Suprapubic skin (tissue), 4 donors: ENCODE measurements at regions not wholly inside any gene's neighbourhood (a gene's known extent, or its start where the extent isn't known, plus 50 kb on each side); places are given as distances from the start of the nearest gene placed in this dataset.
"Not testable (repeated sequence)": the region's sequence is repeated elsewhere in the genome, so short reads cannot be mapped to it uniquely, and the experiment has no call there.

Experiments
- EP300 ChIP-seq: sonication (generic); formaldehyde crosslinking; IDR thresholded peaks from one replicate; pipeline ENCODE4 v1.6.1; 2017; ENCODE audit warnings: antibody characterized with exemption
- POLR2A ChIP-seq, 2 donors: fragments of 450-650 bp; IDR thresholded peaks; one replicate each; pipeline ENCODE4 v1.6.1; 2017; ENCODE audit warnings: antibody characterized with exemption in 2 of 2, mild to moderate bottlenecking in 2 of 2, moderate library complexity in 2 of 2
- POLR2AphosphoS5 ChIP-seq, 3 donors: sonication (generic); formaldehyde crosslinking; IDR thresholded peaks; one replicate each; pipeline ENCODE4 v1.6.1; 2017; ENCODE audit warnings: antibody characterized with exemption in 3 of 3
- TF ChIP-seq, protein P1 (sequence below), 2 donors: fragments of 200-600 bp in 1 of 2; fragments of 450-650 bp in 1 of 2; sonication (generic) in 1 of 2; IDR thresholded peaks; one replicate each; pipeline ENCODE4 v1.5.1; 2016 to 2019; ENCODE audit warnings: antibody characterized with exemption in 2 of 2, mild to moderate bottlenecking in 1 of 2, moderate library complexity in 1 of 2

DNA sequence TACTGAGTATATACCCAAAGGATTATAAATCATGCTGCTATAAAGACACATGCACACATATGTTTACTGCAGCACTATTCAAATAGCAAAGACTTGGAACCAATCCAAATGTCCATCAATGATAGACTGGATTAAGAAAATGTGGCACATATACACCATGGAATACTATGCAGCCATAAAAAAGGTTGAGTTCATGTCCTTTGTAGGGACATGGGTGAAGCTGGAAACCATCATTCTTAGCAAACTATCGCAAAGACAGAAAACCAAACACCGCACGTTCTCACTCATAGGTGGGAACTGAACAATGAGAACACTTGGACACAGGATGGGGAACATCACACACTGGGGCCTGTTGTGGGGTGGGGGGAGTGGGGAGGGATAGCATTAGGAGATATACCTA lies 378.3 kb upstream of the PIK3R1 start:
- TF ChIP-seq, protein P1, sequence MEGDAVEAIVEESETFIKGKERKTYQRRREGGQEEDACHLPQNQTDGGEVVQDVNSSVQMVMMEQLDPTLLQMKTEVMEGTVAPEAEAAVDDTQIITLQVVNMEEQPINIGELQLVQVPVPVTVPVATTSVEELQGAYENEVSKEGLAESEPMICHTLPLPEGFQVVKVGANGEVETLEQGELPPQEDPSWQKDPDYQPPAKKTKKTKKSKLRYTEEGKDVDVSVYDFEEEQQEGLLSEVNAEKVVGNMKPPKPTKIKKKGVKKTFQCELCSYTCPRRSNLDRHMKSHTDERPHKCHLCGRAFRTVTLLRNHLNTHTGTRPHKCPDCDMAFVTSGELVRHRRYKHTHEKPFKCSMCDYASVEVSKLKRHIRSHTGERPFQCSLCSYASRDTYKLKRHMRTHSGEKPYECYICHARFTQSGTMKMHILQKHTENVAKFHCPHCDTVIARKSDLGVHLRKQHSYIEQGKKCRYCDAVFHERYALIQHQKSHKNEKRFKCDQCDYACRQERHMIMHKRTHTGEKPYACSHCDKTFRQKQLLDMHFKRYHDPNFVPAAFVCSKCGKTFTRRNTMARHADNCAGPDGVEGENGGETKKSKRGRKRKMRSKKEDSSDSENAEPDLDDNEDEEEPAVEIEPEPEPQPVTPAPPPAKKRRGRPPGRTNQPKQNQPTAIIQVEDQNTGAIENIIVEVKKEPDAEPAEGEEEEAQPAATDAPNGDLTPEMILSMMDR (IDR thresholded peaks at IDR 0.05), result not testable (repeated sequence)
- not testable (repeated sequence) for TF ChIP-seq POLR2AphosphoS5 (IDR thresholded peaks at IDR 0.05); POLR2A (IDR thresholded peaks at IDR 0.05); EP300
